Fibroblast of lung (primary cell): ENCODE measurements at regions not wholly inside any gene's neighbourhood (a gene's known extent, or its start where the extent isn't known, plus 50 kb on each side); places are given as distances from the start of the nearest gene placed in this dataset.

Experiments
- EZH2 ChIP-seq: IDR thresholded peaks from 2 replicates; pipeline ENCODE4 v1.5.1; 2012; ENCODE audit warnings: low read length, control low read depth, mild to moderate bottlenecking; ENCODE audit errors: missing control alignments
- TF ChIP-seq, protein P1 (sequence below), 2 donors: IDR thresholded peaks in 1 of 2; conservative IDR thresholded peaks in 1 of 2; 1 replicate in 1 of 2; 2 replicates in 1 of 2; pipeline ENCODE4 v1.5.1; 2011 to 2012; ENCODE audit warnings: low read length in 2 of 2, control low read depth in 1 of 2, inconsistent platforms in 1 of 2, low read depth in 1 of 2, mild to moderate bottlenecking in 1 of 2

DNA sequence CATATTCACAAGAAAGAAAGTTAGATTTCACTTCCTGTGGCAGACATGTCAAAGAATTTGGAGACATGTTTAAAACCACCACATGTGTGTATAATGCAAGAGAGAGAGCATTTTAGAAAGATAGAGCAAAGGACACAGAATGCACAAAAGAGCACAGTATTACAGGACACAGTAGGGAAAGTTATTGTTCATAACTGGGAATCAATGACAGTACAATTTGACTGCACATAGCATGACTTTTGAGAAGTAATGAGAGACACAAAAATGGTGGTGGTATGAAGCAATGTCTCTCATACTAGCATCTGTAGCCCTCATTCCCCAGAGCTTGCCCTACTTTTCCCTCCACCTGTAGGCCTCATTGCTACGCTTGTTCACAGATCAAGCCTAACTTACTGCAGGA lies 499.2 kb downstream of the PTPRC start:
- TF ChIP-seq, protein P1, sequence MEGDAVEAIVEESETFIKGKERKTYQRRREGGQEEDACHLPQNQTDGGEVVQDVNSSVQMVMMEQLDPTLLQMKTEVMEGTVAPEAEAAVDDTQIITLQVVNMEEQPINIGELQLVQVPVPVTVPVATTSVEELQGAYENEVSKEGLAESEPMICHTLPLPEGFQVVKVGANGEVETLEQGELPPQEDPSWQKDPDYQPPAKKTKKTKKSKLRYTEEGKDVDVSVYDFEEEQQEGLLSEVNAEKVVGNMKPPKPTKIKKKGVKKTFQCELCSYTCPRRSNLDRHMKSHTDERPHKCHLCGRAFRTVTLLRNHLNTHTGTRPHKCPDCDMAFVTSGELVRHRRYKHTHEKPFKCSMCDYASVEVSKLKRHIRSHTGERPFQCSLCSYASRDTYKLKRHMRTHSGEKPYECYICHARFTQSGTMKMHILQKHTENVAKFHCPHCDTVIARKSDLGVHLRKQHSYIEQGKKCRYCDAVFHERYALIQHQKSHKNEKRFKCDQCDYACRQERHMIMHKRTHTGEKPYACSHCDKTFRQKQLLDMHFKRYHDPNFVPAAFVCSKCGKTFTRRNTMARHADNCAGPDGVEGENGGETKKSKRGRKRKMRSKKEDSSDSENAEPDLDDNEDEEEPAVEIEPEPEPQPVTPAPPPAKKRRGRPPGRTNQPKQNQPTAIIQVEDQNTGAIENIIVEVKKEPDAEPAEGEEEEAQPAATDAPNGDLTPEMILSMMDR (conservative IDR thresholded peaks at IDR 0.05 in 1 of 2, IDR thresholded peaks at IDR 0.05 in 1 of 2; ENCODE audit: low read depth in 1 of 2, low read length in 2 of 2) = no peak
- TF ChIP-seq EZH2 = no peak
